HG03175 (cell line): ENCODE measurements at regions not wholly inside any gene's neighbourhood (a gene's known extent, or its start where the extent isn't known, plus 50 kb on each side); places are given as distances from the start of the nearest gene placed in this dataset.
"Not testable (repeated sequence)": the region's sequence is repeated elsewhere in the genome, so short reads cannot be mapped to it uniquely, and the experiment has no call there.

Source experiments
- ATAC-seq: cut with Tn5 transposase; IDR thresholded peaks from one replicate; pipeline ENCODE4 v1.9.1; 2021; ENCODE audit warnings: mild to moderate bottlenecking, moderate library complexity; ENCODE audit not compliant: unreplicated experiment

DNA sequence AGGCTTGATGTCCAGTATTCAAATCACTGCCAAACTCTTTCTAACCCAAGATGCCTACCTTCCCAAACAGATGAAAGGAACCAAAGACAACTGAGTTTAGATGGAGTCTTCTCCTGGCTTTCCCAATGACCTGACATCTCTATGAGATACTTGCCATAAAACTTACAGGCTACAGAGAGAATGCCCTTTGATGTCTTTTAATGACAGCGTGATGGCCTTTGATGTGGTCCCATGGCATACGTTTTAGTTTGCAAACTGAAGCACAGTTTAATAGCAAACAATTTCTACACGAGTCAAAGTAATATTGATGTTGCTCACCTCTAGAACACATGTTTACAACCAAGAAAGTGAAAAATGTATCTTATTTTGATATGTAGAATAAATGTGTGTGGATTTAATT, 73.2 kb downstream of the ZIC4 start:
- ATAC-seq: no peak

DNA sequence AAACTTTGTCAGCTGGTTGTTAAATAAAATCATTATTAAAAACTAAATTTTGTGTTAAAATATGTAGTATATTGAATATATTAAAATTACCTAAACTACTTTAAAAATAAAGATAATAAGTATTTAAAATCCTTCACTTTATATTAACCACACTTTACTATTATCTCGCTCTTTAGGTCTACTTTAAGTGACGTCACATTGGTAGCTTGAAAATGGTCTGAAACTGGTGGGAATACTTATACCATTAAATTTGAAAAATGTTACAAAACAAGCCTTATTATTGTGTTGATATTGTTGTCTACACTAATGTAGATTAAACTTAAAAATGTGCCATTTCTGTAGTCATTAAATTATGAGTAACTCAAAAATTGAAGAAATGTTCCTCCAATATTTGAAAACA, 77.6 kb downstream of the ZIC4 start:
- no peak for ATAC-seq

DNA sequence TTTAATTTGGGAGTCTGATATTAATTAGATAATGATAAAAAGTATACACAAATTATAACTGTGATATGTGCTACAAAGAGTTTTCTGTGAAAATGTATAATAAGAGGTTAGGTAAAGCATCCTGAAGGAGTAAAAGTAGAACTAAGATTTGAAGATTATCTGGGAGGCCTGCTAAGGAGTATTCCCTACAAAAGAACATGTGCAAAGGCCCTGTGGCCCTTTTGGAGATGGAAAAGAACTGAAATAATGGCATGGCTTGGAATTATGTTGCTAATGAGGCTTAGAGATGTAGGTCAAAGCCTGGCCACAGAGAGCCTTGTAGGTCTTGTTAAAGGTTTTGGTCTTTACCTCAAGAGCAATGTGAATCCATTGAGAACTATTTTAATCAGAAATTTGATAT, 82.0 kb downstream of the ZIC4 start:
- no peak for ATAC-seq

DNA sequence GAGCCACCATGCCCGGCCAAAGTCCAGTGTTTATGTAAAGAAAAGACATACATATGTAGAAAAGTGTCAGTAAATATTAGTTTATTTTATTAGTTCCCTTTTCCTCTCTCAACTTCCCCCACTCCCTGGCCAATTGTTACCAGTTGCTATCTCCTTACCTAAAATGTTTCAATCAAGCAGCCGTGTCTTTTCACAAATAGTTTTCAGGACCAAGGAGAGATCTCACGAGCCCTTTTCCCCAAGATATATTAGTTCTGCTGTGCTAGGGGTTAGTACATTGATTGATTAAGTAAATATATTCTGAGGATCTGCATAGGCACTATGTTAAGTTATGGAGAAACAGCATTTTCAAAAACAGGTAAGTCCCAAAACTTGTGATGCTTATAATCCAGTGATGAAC, 87.4 kb downstream of the ZIC4 start:
- ATAC-seq: no peak

DNA sequence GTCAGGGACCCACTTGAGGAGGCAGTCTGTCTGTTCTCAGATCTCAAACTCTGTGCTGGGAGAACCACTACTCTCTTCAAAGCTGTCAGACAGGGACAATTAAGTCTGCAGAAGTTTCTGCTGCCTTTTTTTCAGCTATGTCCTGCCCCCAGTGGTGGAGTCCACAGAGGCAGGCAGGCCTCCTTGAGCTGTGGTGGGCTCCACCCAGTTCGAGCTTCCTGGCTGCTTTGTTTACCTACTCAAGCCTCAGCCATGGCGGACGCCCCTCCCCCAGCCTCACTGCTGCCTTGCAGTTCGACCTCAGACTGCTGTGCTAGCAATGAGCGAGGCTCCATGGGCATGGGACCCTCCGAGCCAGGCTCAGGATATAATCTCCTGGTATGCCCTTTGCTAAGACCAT, 89.3 kb downstream of the ZIC4 start:
- ATAC-seq: not testable (repeated sequence)

DNA sequence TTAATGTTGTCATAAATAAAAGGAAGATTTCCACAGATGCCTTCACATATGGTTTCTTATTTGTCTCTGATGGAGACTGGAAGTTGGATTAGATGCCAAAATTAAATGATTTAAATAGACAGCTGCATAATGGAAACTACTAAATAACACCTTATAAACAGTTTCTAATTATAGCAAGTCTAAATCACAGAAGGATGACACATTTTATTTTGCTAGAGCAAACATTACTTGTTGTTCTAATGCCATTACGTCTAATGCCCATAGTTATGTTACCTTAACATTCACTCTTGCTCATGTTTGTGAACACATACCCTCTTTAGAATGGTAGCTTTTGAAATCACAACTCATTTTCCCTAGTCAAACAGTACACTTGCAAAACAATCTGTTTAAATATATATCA, 92.8 kb downstream of the ZIC4 start:
- ATAC-seq: no peak

DNA sequence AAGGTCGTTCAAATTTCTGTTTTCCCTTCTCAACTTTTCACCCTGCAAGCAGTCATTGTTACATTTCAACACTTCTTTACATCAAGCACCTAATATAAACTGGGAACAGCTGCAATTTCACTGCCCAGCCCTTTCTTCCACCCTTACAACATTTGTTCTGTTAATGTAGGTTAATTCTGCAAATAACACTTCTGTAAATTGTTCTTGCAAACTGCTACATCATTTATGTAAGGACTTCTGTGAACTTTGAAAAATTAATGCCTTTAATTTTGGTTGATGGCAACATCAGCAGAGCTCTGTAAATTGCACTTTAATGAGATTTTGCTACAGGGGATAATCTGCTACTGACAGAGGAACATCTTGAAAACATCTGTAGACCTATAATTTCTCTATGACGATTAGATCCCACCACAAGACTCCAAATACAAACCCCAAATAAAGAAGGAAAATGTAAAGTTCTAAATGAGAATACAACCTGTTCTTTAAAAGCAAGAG, 93.5 kb downstream of the ZIC4 start:
- no peak for ATAC-seq

DNA sequence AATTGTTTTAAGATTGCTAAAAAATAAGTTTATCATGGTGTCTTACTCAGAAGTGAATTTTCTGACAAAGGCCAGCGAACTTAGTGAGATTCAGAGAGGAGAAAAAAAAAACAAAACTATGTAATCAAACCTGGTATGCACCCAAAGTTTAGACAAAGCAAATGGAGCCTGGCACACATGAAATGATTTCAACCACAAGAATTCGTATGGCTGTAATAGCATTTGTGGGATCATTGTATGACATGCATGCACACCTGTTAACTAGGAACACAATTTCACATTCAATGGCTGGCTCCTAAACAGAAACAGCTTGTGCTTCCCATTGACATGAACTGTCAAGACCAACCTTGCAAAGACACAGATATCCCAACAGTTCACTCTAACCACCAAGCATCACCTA, 94.6 kb downstream of the ZIC4 start:
- ATAC-seq: no peak

DNA sequence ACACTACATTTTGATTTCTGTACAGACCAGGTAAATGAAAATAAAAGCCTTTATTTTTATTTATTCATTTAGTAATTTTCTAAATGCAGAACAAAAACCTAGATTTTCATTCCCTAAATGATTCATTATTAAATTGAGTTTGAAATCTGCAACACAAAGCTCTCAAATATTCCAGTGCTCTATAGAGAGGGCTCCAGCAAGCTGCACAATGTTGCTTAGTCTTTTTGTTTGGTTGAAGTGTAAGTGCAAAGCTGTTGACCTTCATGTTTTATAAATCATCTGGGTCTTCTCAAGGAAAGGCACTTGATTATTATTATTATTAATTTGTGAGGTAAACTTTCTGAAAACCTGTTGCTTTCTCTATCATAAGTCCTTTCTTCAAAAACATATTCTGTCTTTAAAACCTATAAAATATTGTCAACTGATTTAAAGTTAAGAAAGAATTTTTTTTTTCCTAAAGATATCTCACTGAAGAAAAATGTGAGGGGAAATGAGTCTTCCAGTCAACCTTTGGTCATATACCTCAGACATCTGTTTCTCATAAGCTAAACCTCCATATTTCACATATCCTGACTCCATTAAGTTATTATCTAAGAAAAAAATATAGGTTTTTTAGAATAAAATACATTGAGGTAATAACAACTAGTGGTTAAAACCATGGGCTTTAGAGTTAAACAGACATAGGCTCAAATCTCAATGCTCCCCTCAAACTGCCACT, 100.7 kb downstream of the ZIC4 start:
- no peak for ATAC-seq

DNA sequence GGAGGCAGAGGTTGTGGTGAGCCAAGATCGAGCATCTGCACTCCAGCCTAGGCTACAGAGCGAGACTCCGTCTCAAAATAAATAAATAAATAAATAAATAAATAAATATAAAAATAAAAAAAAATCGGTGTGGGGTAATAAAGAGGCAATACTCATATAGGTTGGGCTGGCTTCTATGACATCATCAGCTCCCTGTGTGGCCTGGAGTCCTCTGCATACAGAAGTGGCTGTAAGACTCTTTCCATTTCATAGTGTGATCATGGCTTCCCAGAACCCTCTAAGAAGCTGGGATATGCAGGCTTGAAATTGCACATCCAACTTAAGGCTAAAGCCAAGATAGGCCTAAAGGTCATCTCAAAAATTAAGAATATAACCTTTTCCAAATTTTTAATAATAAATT, 101.6 kb downstream of the ZIC4 start:
- ATAC-seq: no peak

DNA sequence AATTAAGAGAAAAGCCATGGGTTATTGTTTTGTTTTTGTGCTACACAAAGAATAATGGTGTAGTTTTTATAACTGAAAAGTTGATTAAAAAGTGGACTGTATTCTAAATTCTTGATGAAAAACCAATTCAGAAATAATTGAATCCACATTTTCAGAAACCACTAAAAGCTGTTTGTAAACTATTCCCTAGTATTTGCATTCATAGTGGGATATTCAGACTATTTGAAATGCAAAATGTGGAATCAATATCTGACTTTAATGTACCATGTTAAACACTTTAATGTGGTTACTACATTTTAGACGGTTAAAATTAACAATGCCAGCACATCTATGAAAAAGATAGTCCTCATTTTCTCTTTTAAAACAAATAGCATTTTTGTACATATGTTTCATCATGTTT, 104.6 kb downstream of the ZIC4 start:
- no peak for ATAC-seq

DNA sequence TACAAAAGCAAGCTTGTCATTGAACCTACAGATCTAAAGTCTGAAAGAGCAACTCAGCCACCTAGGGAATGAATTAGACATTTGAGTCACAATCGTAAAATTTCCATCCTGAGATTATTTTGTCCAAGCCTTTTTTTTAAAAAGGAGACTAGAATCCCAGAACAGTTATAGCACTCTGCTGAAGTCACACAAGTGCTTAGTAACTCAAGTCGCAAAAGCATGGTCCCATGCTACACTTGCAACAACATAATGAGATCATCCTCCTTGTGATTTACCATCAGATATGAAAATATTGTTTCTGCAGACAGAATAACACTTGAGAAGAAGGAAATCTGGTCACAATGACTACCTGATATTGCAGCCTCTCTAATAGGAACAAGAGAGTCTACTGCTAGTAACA, 106.7 kb downstream of the ZIC4 start:
- ATAC-seq: no peak

DNA sequence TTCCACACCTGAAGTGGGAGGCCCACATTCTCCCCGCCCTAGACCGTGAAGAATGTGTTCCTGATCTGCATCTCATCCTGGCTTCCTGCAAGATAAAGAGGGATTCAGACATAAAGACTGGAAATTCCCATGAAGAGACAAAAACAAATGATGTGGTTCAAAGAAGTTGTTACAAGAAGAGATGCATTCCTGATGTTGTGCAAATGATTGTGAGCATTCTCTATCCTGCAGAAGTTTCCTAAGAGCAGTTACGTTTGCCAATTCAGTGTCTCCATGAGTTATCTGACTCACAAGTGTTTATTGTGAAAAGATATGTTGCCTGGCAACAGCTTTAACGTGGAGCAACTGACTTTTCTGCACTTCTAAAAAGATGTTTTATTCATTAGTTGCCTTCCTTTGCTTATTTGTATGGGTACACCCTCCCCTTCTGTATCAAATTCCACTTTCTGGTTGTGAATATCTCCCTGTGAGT, 107.8 kb downstream of the ZIC4 start:
- no peak for ATAC-seq

DNA sequence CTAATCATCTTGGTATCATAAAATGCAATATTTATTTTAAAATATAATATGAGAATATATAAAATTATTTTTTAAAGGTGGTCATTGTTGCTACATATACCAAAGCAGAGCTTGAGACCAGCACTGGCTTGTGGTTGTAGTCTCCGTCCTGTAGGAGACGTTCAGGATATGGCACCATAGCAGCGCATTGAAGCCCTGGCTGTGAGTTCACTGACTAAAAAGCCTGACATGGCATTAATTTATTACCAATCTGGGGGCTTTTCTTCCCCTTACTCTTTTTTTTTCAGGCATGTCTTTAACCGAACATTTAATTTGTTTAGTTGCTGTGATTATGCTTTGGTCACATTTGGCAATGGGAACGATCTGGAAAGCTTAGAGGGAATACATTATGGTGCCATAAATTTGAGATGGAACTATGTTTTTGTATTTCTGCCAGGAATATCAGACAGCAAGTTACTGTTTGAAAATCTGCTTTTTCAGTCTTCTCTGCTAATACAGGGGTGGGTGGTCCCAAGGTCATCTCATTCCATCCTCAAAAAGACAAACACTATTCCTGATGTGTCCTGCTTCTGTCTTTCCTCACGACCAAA, 108.5 kb downstream of the ZIC4 start:
- ATAC-seq: no peak

DNA sequence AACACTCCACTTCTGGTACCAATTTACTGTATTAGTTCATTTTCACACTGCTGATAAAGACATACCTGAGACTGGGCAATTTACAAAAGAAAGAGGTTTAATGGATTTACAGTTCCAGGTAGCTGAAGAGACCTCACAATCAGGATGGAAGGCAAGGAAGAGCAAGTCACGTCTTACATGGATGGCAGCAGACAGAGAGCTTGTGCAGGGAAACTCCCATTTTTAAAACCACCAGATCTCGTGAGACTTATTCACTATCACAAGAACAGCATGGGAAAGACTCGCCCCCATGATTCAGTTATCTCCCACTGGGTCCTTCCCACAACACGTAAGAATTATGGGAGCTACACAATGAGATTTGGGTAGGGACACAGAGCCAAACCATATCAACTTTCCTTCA, 119.0 kb downstream of the ZIC4 start:
- not testable (repeated sequence) for ATAC-seq

DNA sequence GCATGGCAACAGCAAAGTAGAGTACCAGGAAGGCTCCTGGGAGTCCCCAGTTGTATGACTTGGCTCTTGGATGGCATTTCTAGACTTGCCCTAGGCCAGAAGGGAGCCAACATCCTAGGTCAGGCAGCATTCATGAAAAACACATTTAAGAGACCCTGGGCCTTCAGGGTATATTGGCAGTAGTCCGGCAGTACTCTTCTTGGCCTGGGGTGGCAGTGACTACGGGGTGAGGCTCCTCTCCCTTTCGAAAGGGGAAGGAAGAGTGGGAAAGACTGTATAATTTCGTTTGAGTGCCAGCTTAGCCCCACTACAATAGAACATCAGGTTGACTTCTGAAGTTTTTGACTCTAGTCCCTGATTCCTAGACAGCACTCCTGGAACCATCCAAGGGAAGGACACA, 136.4 kb downstream of the ZIC4 start:
- ATAC-seq: no peak

DNA sequence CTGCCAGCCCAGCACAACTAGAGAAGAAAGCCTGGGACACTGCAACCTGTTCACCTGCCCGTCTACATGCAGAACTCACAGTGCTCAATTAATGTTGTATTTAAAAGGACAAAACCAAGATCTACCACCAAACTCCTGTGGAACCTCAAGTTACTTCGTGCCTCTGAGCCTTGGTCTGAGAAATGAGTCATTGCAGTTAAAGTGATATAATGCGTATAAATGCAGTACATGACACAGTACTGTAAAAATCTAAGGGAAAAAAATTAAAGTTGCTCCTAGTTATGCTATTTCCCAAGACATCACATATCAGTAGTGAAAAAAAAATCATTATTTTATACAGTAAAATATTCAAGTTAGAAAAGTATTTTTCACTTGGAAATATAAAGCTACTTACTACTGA, 138.9 kb downstream of the ZIC4 start:
- ATAC-seq: no peak

DNA sequence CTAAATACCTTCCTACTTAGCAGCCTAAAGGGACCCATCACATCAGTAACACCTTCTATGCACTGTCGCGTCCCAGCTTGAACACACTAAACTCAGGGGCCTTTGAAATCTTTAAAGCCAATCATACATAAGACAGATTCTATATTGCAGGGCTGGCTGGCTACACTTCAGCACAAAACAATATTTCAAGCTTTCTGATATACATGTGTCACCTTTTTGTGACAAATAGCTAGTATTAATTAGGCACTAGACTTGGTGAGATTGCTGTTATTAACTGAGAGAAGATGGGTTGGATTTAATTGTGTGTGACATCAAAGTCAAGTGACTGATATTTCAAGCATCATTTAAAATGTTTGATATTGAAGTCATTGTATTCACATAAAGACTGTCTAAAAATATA, 148.4 kb downstream of the ZIC4 start:
- no peak for ATAC-seq

DNA sequence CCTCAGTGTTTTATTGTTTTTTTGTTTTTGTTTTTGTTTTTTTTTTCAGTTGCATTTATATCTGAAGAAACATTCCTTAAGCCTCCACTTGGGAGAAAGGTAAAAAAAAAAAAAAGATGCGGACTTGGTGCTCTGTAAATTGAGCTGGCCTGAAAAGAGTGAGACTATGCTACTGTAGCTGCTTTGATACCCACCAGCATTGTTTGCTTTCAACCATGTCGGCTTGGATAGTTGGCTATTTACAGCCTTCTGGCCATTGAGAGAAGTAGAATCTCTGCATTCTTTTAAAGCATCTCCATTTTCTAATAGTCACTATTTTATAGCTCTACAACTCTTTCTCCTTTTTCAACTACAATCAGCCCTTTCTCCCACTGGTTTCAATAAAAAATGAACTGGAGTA, 149.6 kb downstream of the ZIC4 start:
- no peak for ATAC-seq

DNA sequence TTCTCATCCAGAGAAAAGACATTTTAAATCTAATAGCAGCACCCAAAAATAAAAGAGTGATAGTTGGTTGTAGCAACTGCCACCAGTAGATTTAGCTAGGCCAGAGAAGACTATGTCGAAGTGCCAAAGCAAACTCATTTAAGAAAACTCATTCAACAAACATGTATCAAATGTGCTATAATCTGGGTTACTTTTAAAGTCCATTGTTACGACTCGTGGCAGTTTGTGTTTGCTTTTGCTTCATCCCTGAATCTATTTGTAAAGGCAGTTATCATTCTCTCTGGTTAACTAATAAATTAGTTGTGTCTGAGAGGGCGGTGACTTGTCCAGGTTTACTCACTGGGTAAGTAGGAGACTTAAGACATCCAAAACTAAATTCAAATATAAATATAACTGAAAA, 159.4 kb downstream of the ZIC4 start:
- ATAC-seq: no peak

DNA sequence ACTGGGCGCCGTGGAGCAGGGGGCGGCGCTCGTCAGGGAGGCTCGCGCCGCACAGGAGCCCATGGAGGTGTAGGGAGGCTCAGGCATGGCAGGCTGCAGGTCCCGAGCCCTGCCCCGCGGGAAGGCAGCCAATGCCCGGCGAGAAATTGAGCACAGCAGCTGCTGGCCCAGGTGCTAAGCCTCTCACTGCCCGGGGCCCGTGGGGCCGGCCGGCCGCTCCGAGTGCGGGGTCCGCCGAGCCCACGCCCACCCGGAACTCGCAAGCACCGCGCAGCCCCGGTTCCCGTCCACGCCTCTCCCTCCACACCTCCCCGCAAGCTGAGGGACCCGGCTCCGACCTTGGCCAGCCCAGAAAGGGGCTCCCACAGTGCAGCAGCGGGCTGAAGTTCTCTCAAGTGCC, 160.7 kb downstream of the ZIC4 start:
- ATAC-seq: not testable (repeated sequence)

DNA sequence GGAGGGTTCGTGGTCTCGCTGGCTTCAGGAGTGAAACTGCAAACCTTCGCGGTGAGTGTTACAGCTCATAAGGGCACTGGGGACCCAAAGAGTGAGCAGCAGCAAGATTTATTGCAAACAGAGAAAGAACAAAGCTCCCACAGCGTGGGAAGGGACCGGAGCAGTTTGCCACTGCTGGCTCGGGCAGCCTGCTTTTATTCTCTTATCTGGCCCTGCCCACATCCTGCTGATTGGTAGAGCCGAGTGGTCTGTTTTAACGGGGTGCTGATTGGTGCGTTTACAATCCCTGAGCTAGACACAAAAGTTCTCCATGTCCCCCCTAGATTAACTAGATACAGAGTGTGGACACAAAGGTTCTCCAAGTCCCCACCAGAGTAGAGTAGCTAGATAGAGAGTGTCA, 161.3 kb downstream of the ZIC4 start:
- ATAC-seq: not testable (repeated sequence)

DNA sequence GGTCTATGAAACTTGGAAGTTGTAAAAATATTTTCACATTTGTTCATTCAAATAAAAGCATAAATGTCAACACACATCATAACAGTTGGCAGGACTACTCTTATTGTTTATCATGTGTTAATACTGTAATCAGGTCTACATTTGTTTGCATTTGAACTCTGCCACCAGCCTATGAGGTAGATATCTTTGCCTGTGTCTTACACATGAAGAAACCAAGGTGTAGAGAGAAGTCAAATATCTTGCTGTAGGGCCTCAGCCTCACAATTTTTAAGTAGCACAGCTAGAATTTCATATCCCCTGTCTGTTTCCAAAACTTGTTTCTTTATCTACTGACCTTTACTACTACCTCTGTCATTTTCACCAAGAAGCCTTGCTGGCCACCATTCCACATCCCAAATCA, 161.9 kb downstream of the ZIC4 start:
- no peak for ATAC-seq
